SH-SY5Y (cell line): ENCODE measurements at regions not wholly inside any gene's neighbourhood (a gene's known extent, or its start where the extent isn't known, plus 50 kb on each side); places are given as distances from the start of the nearest gene placed in this dataset.

ENCODE experiments used
- GATA2 ChIP-seq: IDR thresholded peaks from 2 replicates; pipeline ENCODE4 v1.6.1; 2011; ENCODE audit warnings: mild to moderate bottlenecking, low read depth, low read length
- GATA3 ChIP-seq: IDR thresholded peaks from 2 replicates; pipeline ENCODE4 v1.6.1; 2011; ENCODE audit warnings: low read depth, mild to moderate bottlenecking, low read length, moderate library complexity

- TF ChIP-seq GATA3 (no peak), GATA2 (no peak)
These were observed 65.0 kb upstream of the SIRPA start for GRCh38 chr20:1830240-1830639.

- TF ChIP-seq GATA2 (no peak), GATA3 (no peak)
These were observed 65.7 kb upstream of the SIRPA start for GRCh38 chr20:1829531-1829930.

GRCh38 chr20:1828786-1829131, 66.4 kb upstream of the SIRPA start:
- TF ChIP-seq GATA3, result no peak

- TF ChIP-seq GATA2 (no peak), GATA3 (no peak)
These were observed 67.0 kb upstream of the SIRPA start for GRCh38 chr20:1827974-1828785.

- no peak for TF ChIP-seq GATA2
These were observed 67.7 kb upstream of the SIRPA start for GRCh38 chr20:1827510-1827973.

GRCh38 chr20:1825938-1826445, 69.2 kb upstream of the SIRPA start:
- TF ChIP-seq GATA3 (no peak), GATA2 (no peak)

GRCh38 chr20:1825507-1825906, 69.7 kb upstream of the SIRPA start:
- TF ChIP-seq GATA3 (no peak), GATA2 (no peak)

GRCh38 chr20:1824834-1825233, 70.4 kb upstream of the SIRPA start:
- no peak for TF ChIP-seq GATA3
- TF ChIP-seq GATA2, result no peak

- no peak for TF ChIP-seq GATA2
- TF ChIP-seq GATA3, result no peak
These were observed 71.0 kb upstream of the SIRPA start for GRCh38 chr20:1824181-1824580.

- TF ChIP-seq GATA3, result no peak
- TF ChIP-seq GATA2, result no peak
These were observed 71.8 kb upstream of the SIRPA start for GRCh38 chr20:1823450-1823844.

- TF ChIP-seq GATA3 (no peak), GATA2 (no peak)
These were observed 72.4 kb upstream of the SIRPA start for GRCh38 chr20:1822564-1823449.

GRCh38 chr20:1820138-1821079, 74.8 kb upstream of the SIRPA start:
- TF ChIP-seq GATA2 (no peak), GATA3 (no peak)

- TF ChIP-seq GATA3 (no peak), GATA2 (no peak)
These were observed 75.7 kb upstream of the SIRPA start for GRCh38 chr20:1819311-1820137.
